NCI-H2196 treated with DMSO at 0.1 percent for 48 hours (cell line): ENCODE measurements at regions not wholly inside any gene's neighbourhood (a gene's known extent, or its start where the extent isn't known, plus 50 kb on each side); places are given as distances from the start of the nearest gene placed in this dataset.
"Not testable (repeated sequence)": the region's sequence is repeated elsewhere in the genome, so short reads cannot be mapped to it uniquely, and the experiment has no call there.

ENCODE experiments used
- DNase-seq: peaks from one replicate; lab custom pipeline; 2025; ENCODE audit not compliant: unreplicated experiment; lab: John Stamatoyannopoulos, UW

- peak; percentile 77 for DNase-seq
These were observed 59.1 kb downstream of the ZNF467 start for GRCh38 chr7:149714081-149714909.

- DNase-seq: no peak
These were observed 59.7 kb downstream of the ZNF467 start for GRCh38 chr7:149713731-149714068.

GRCh38 chr7:149713061-149713730, 60.2 kb downstream of the ZNF467 start:
- no peak for DNase-seq

- DNase-seq: no peak
These were observed 65.4 kb downstream of the ZNF467 start for GRCh38 chr7:149708026-149708425.

- DNase-seq: no peak
These were observed 65.9 kb downstream of the ZNF467 start for GRCh38 chr7:149707448-149707886.

GRCh38 chr7:149706398-149706797, 67.0 kb downstream of the ZNF467 start:
- DNase-seq: no peak

- no peak for DNase-seq
These were observed 68.9 kb downstream of the ZNF467 start for GRCh38 chr7:149704507-149704906.

- no peak for DNase-seq
These were observed 70.2 kb downstream of the ZNF467 start for GRCh38 chr7:149703044-149703650.

- no peak for DNase-seq
These were observed 71.7 kb downstream of the ZNF467 start for GRCh38 chr7:149701495-149702240.

GRCh38 chr7:149697767-149698166, 75.6 kb downstream of the ZNF467 start:
- not testable (repeated sequence) for DNase-seq

- DNase-seq: no peak
These were observed 77.1 kb downstream of the ZNF467 start for GRCh38 chr7:149696280-149696679.

GRCh38 chr7:149692557-149692982, 80.8 kb downstream of the ZNF467 start:
- DNase-seq: no peak

- no peak for DNase-seq
These were observed 81.3 kb downstream of the ZNF467 start for GRCh38 chr7:149692056-149692455.

GRCh38 chr7:149690688-149691446, 82.5 kb downstream of the ZNF467 start:
- DNase-seq: no peak

GRCh38 chr7:149689291-149689721, 84.1 kb downstream of the ZNF467 start:
- DNase-seq: no peak

GRCh38 chr7:149688836-149689235, 84.6 kb downstream of the ZNF467 start:
- DNase-seq: no peak

GRCh38 chr7:149687820-149688219, 85.6 kb downstream of the ZNF467 start:
- not testable (repeated sequence) for DNase-seq

- DNase-seq: no peak
These were observed 86.9 kb downstream of the ZNF467 start for GRCh38 chr7:149686449-149686848.

GRCh38 chr7:149686011-149686410, 87.4 kb downstream of the ZNF467 start:
- DNase-seq: no peak

GRCh38 chr7:149685455-149685854, 87.9 kb downstream of the ZNF467 start:
- no peak for DNase-seq
